Spleen (tissue), 11 donors: ENCODE measurements at regions not wholly inside any gene's neighbourhood (a gene's known extent, or its start where the extent isn't known, plus 50 kb on each side); places are given as distances from the start of the nearest gene placed in this dataset.

Experiments used
- DNase-seq: peaks from one replicate; pipeline ENCODE4 v3.0.0-alpha.2; 2020
- H3K27ac ChIP-seq, 8 donors: fragments of 200-600 bp; sonication (generic) in 7 of 8; 1 replicate in 4 of 8; 2 replicates in 4 of 8; pipeline versions ENCODE4 v1.5.0 to v1.8.0; 2016 to 2021; ENCODE audit warnings: inconsistent platforms in 4 of 8, mild to moderate bottlenecking in 4 of 8, moderate library complexity in 1 of 8
- H3K27me3 ChIP-seq, 7 donors: fragments of 200-600 bp; sonication (generic) in 6 of 7; replicated peaks in 1 of 7; 1 replicate in 4 of 7; 2 replicates in 3 of 7; pipeline versions ENCODE4 v1.5.0 to v1.8.0; 2016 to 2021; ENCODE audit warnings: inconsistent platforms in 3 of 7, mild to moderate bottlenecking in 1 of 7
- H3K36me3 ChIP-seq, 6 donors: fragments of 200-600 bp; sonication (generic) in 5 of 6; 1 replicate in 4 of 6; 2 replicates in 2 of 6; pipeline versions ENCODE4 v1.5.0 to v1.8.0; 2016 to 2021; ENCODE audit warnings: inconsistent platforms in 2 of 6
- H3K4me1 ChIP-seq, 6 donors: fragments of 200-600 bp; sonication (generic) in 5 of 6; 1 replicate in 3 of 6; 2 replicates in 3 of 6; pipeline versions ENCODE4 v1.5.0 to v1.8.0; 2016 to 2021; ENCODE audit warnings: inconsistent platforms in 3 of 6
- H3K4me3 ChIP-seq, 8 donors: fragments of 200-600 bp; sonication (generic) in 7 of 8; 1 replicate in 4 of 8; 2 replicates in 4 of 8; pipeline versions ENCODE4 v1.5.0 to v1.8.0; 2016 to 2021; ENCODE audit warnings: inconsistent platforms in 4 of 8, mild to moderate bottlenecking in 4 of 8, moderate library complexity in 2 of 8
- H3K9me3 ChIP-seq, 8 donors: fragments of 200-600 bp; sonication (generic) in 7 of 8; 1 replicate in 4 of 8; 2 replicates in 4 of 8; pipeline versions ENCODE4 v1.5.0 to v1.8.0; 2016 to 2021; ENCODE audit warnings: inconsistent platforms in 4 of 8
- POLR2A ChIP-seq, 3 donors: fragments of 450-650 bp; IDR thresholded peaks; one replicate each; pipeline ENCODE4 v1.5.1; 2017; ENCODE audit warnings: antibody characterized with exemption in 3 of 3, mild to moderate bottlenecking in 1 of 3
- POLR2AphosphoS5 ChIP-seq, 3 donors: sonication (generic); formaldehyde crosslinking; IDR thresholded peaks; one replicate each; pipeline ENCODE4 v1.5.1; 2017; ENCODE audit warnings: antibody characterized with exemption in 3 of 3
- WGBS, 5 donors: extraction: QIAGEN DNeasy Blood & Tissue Kit in 3 of 5; methylation state at CpG; one replicate each; pipeline versions ENCODE4 v1.1.5 to v1.1.7; 2013 to 2018; 5-methylcytosine and 5-hydroxymethylcytosine counted together
- intact Hi-C: fragments of 100-400 bp; cut with DNase I; formaldehyde crosslinking; loops from one replicate; pipeline ENCODE4 v1.15.0; 2023; ENCODE audit warnings: low total_unique reads
- TF ChIP-seq, protein P1 (sequence below), 11 experiments: fragments of 200-600 bp in 7 of 11; fragments of 450-650 bp in 4 of 11; sonication (generic) in 4 of 11; IDR thresholded peaks in 8 of 11; conservative IDR thresholded peaks in 3 of 11; 1 replicate in 7 of 11; 2 replicates in 4 of 11; pipeline versions ENCODE4 v1.4.0 to v1.8.0; 2016 to 2021; ENCODE audit warnings: antibody characterized with exemption in 11 of 11, inconsistent platforms in 4 of 11, mild to moderate bottlenecking in 1 of 11
- donor health status: healthy with polysubstance abuse.
- donor health status: DM: no; HTN: no; CAD: no; lungs with moderate emphysema.
- donor health status: DM: no; HTN: no; CAD: no.
- donor health status: Bipolar disorder and iron deficiency.
- donor health status: healthy.
- donor health status: DM: no; HTN: no; CAD: no.
- donor health status: DM: yes; HTN: yes; CAD: no.

DNA sequence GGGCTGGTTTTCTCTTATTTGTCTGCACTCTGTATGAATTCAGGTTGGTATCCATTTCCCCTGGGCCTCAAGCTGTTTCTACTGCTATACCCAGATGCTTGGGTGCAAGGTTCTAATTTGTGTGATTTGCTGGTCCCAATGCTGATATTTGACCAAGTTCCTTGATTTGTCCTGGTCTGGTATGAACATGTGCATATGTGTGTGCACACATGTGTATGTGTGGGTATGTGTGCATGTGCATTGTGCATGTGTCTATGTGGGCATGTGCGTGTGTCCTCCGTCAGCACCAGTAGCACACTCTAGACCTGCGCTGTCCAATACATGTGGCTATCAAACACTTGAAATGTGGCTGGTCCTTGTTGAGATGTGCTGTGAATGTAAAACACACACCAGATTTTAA, 102.4 kb upstream of the TSPAN2 start:
- no peaks in the 10 kb centered on the region for H3K4me1 ChIP-seq
- no peaks in the 10 kb centered on the region for H3K9me3 ChIP-seq
- no peak for DNase-seq
- H3K4me3 ChIP-seq = no peak overlapping the region
- H3K27ac ChIP-seq = no peak overlapping the region
- peaks cover 0 to 5% (median 0%) of the 10 kb centered on the region in 7 donors for H3K27me3 ChIP-seq
- intact Hi-C loops = no loop called here
- 93 to 99% (median 98%) methylated on average over 3 of the region's 3 CpGs for WGBS, 5 donors
- no peaks in the 10 kb centered on the region for H3K36me3 ChIP-seq
- no peak for TF ChIP-seq POLR2A (IDR thresholded peaks at IDR 0.05)
- TF ChIP-seq, protein P1, sequence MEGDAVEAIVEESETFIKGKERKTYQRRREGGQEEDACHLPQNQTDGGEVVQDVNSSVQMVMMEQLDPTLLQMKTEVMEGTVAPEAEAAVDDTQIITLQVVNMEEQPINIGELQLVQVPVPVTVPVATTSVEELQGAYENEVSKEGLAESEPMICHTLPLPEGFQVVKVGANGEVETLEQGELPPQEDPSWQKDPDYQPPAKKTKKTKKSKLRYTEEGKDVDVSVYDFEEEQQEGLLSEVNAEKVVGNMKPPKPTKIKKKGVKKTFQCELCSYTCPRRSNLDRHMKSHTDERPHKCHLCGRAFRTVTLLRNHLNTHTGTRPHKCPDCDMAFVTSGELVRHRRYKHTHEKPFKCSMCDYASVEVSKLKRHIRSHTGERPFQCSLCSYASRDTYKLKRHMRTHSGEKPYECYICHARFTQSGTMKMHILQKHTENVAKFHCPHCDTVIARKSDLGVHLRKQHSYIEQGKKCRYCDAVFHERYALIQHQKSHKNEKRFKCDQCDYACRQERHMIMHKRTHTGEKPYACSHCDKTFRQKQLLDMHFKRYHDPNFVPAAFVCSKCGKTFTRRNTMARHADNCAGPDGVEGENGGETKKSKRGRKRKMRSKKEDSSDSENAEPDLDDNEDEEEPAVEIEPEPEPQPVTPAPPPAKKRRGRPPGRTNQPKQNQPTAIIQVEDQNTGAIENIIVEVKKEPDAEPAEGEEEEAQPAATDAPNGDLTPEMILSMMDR (IDR thresholded peaks at IDR 0.05 in 8 of 11, conservative IDR thresholded peaks at IDR 0.05 in 3 of 11) = no peak

DNA sequence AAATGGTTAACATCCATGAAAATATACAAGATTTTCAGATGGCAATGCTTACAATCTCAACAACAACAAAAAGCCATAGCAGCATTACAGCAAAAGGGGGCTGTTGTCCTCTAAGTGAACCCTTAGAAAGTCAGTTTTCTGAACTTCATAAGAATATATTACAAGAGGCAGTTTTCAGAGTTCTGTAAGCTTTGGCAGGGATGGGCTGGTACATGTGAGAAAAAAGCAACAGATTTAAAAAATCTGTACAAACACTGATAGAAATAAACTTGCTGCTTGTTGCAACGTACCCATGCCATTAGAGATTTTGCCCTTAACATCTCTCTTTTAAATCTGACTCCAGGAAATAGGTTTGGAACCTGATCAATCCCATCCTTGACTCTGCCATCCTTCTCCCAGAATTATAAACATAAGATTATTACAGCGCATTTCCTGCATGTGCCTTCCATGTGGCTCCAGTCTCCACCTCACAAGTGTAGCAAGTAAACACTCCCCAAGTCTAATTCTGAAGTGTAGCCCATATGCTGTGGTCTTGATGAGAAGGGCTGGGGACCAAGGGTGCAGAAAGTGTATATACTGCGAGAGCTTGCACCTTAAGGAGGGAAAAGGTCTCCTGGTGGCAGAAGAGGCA, 101.4 kb upstream of the TSPAN2 start:
- WGBS, 5 donors = 76 to 87% (median 77%) methylated on average over 3 of the region's 3 CpGs
- Histone ChIP-seq H3K36me3 (no peaks in the 10 kb centered on the region), H3K4me3 (no peak overlapping the region), H3K27ac (no peak overlapping the region), H3K9me3 (no peaks in the 10 kb centered on the region), H3K27me3 (peaks cover 0 to 5% (median 0%) of the 10 kb centered on the region in 7 donors), H3K4me1 (no peaks in the 10 kb centered on the region)
- no peak for DNase-seq
- TF ChIP-seq, protein P1 (IDR thresholded peaks at IDR 0.05 in 8 of 11, conservative IDR thresholded peaks at IDR 0.05 in 3 of 11) = no peak
- TF ChIP-seq POLR2AphosphoS5 (IDR thresholded peaks at IDR 0.05) (no peak), POLR2A (IDR thresholded peaks at IDR 0.05) (no peak)
- intact Hi-C loops = no loop called here

GRCh38 chr1:115189814-115190539, 100.7 kb upstream of the TSPAN2 start:
- Histone ChIP-seq H3K4me1 (no peaks in the 10 kb centered on the region), H3K36me3 (no peaks in the 10 kb centered on the region), H3K27ac (no peak overlapping the region), H3K9me3 (no peaks in the 10 kb centered on the region), H3K27me3 (peaks cover 0 to 5% (median 0%) of the 10 kb centered on the region in 7 donors), H3K4me3 (no peak overlapping the region)
- DNase-seq = no peak
- intact Hi-C loops = no loop called here
- TF ChIP-seq POLR2AphosphoS5 (IDR thresholded peaks at IDR 0.05) (no peak), POLR2A (IDR thresholded peaks at IDR 0.05) (no peak)
- TF ChIP-seq, protein P1 (IDR thresholded peaks at IDR 0.05 in 8 of 11, conservative IDR thresholded peaks at IDR 0.05 in 3 of 11) = no peak
- WGBS, 5 donors = 59 to 66% (median 63%) methylated on average over 5 of the region's 5 CpGs

- no peak for TF ChIP-seq POLR2A (IDR thresholded peaks at IDR 0.05)
- no peak for TF ChIP-seq POLR2AphosphoS5 (IDR thresholded peaks at IDR 0.05)
- TF ChIP-seq, protein P1 (IDR thresholded peaks at IDR 0.05 in 8 of 11, conservative IDR thresholded peaks at IDR 0.05 in 3 of 11) = no peak
- WGBS, 5 donors = 67 to 77% (median 72%) methylated on average over 4 of the region's 4 CpGs
Observed at GRCh38 chr1:115188680-115189395, 99.5 kb upstream of the TSPAN2 start.

More at GRCh38 chr1:115188680-115189395, 99.5 kb upstream of the TSPAN2 start:
- H3K4me3 ChIP-seq = no peak overlapping the region
- peaks cover 0 to 9% (median 0%) of the 10 kb centered on the region in 6 donors for H3K4me1 ChIP-seq
- DNase-seq = no peak
- H3K27me3 ChIP-seq = peaks cover 0 to 1% (median 0%) of the 10 kb centered on the region in 7 donors
- no peaks in the 10 kb centered on the region for H3K9me3 ChIP-seq
- H3K27ac ChIP-seq = no peak overlapping the region
- intact Hi-C loops = no loop called here
- no peaks in the 10 kb centered on the region for H3K36me3 ChIP-seq
